GM12878 (cell line): ENCODE measurements at regions not wholly inside any gene's neighbourhood (a gene's known extent, or its start where the extent isn't known, plus 50 kb on each side); places are given as distances from the start of the nearest gene placed in this dataset.

Source experiments
- BHLHE40 ChIP-seq, 2 experiments: fragments of 450-650 bp in 1 of 2; IDR thresholded peaks; 2 replicates each; pipeline ENCODE4 v1.6.1; 2011 to 2017; ENCODE audit warnings: low read depth in 2 of 2, borderline replicate concordance in 1 of 2, improper control_type of control experiment in 1 of 2, low read length in 1 of 2, mild to moderate bottlenecking in 1 of 2
- CHD2 ChIP-seq: IDR thresholded peaks from 2 replicates; pipeline ENCODE4 v1.6.1; 2011; ENCODE audit warnings: low read depth, low read length, improper control_type of control experiment, borderline replicate concordance
- HCFC1 ChIP-seq: fragments of 150-350 bp; IDR thresholded peaks from 2 replicates; pipeline ENCODE4 v1.6.1; 2014; ENCODE audit warnings: low read length
- IRF5 ChIP-seq: fragments of 450-650 bp; IDR thresholded peaks from 2 replicates; pipeline ENCODE4 v1.6.1; 2017; ENCODE audit warnings: borderline replicate concordance
- MEF2B ChIP-seq: fragments of 450-650 bp; IDR thresholded peaks from 2 replicates; pipeline ENCODE4 v1.6.1; 2018; ENCODE audit warnings: mild to moderate bottlenecking, moderate library complexity; ENCODE audit not compliant: partially characterized antibody, poor library complexity, severe bottlenecking
- SRF ChIP-seq, 2 experiments: IDR thresholded peaks; 2 replicates each; pipeline ENCODE4 v1.6.1; 2011; ENCODE audit warnings: low read depth in 2 of 2, low read length in 2 of 2, mild to moderate bottlenecking in 1 of 2, moderate library complexity in 1 of 2
- ZBTB40 ChIP-seq: fragments of 450-650 bp; IDR thresholded peaks from 2 replicates; pipeline ENCODE4 v1.6.1; 2016; ENCODE audit warnings: mild to moderate bottlenecking, moderate library complexity, borderline replicate concordance
- ZZZ3 ChIP-seq: IDR thresholded peaks from 2 replicates; pipeline ENCODE4 v1.6.1; 2011; ENCODE audit warnings: low read depth; ENCODE audit not compliant: control insufficient read depth, insufficient read length

- TF ChIP-seq ZBTB40 (no peak), CHD2 (no peak), MEF2B (no peak), IRF5 (no peak), SRF (IDR thresholded peaks at IDR 0.05; ENCODE audit: low read depth in 2 of 2, low read length in 2 of 2) (no peak), HCFC1 (no peak), BHLHE40 (IDR thresholded peaks at IDR 0.05; ENCODE audit: borderline replicate concordance in 1 of 2, low read depth in 2 of 2, low read length in 1 of 2) (no peak), ZZZ3 (no peak)
Measured at GRCh38 chr19:31874313-31874712, 471.1 kb upstream of the ZNF507 start (continued).
